Vagina (tissue), 2 donors: ENCODE measurements at regions not wholly inside any gene's neighbourhood (a gene's known extent, or its start where the extent isn't known, plus 50 kb on each side); places are given as distances from the start of the nearest gene placed in this dataset.

Source experiments
- CTCF ChIP-seq, 3 experiments: fragments of 450-650 bp in 2 of 3; fragments of 200-600 bp in 1 of 3; sonication (generic) in 1 of 3; IDR thresholded peaks; one replicate each; pipeline ENCODE4 v1.5.1; 2017 to 2019; ENCODE audit warnings: antibody characterized with exemption in 3 of 3, mild to moderate bottlenecking in 2 of 3, moderate library complexity in 2 of 3
- POLR2A ChIP-seq, 2 donors: fragments of 450-650 bp; IDR thresholded peaks; one replicate each; pipeline ENCODE4 v1.6.1; 2017; ENCODE audit warnings: antibody characterized with exemption in 2 of 2, mild to moderate bottlenecking in 2 of 2, moderate library complexity in 2 of 2
- POLR2AphosphoS5 ChIP-seq, 2 donors: sonication (generic); formaldehyde crosslinking; IDR thresholded peaks; one replicate each; pipeline ENCODE4 v1.9.0; 2017; ENCODE audit warnings: antibody characterized with exemption in 2 of 2, mild to moderate bottlenecking in 2 of 2, low read depth in 1 of 2; ENCODE audit not compliant: insufficient read depth in 1 of 2

GRCh38 chr12:93202688-93203087 is 175.0 kb upstream of the NUDT4 start:
- TF ChIP-seq CTCF (IDR thresholded peaks at IDR 0.05) (no peak), POLR2A (IDR thresholded peaks at IDR 0.05) (no peak), POLR2AphosphoS5 (IDR thresholded peaks at IDR 0.05; ENCODE audit: insufficient read depth in 1 of 2, low read depth in 1 of 2) (no peak)
